ENCODE measurements at regions not wholly inside any gene's neighbourhood (a gene's known extent, or its start where the extent isn't known, plus 50 kb on each side); places are given as distances from the start of the nearest gene placed in this dataset.
"Not testable (repeated sequence)": the region's sequence is repeated elsewhere in the genome, so short reads cannot be mapped to it uniquely, and the experiment has no call there.

DNA sequence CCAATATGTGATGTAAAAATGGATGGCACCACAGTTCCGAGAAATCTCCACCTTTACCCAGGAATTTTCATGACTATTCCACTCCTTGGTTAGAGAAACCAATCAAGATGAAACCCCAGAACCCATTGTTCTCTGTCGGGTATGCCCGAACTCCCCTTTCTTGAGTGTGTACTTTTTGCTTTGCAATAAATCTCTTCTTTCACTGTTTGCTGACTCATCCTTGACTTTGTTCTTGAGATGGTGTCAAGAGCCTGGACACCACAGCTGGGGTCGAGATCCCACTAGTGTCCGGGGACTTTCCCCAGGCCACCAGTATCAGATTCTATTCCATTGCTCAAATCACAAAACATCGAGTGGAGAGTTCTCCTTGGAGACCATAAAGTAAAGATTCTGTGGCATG, 240.9 kb downstream of the FAM72C start:
- TF ChIP-seq CTCF (conservative IDR thresholded peaks at IDR 0.05; ENCODE audit: low read length); EZH2phosphoT487 (IDR thresholded peaks at IDR 0.05; ENCODE audit: borderline replicate concordance): not testable (repeated sequence)

Measured in Loucy (cell line).